IMR-90 (cell line): ENCODE measurements at regions not wholly inside any gene's neighbourhood (a gene's known extent, or its start where the extent isn't known, plus 50 kb on each side); places are given as distances from the start of the nearest gene placed in this dataset.

Experiments used
- ATAC-seq: fragments of 200-7000 bp; cut with Tn5 transposase; 2 replicates; pipeline ENCODE4 v1.9.1; 2020; ENCODE audit warnings: low read depth, mild to moderate bottlenecking, moderate library complexity
- BruUV-seq: library from RNA; stranded (reverse); fragments of 400-500 nt; replicated peaks from 2 replicates; lab custom pipeline; 2021; lab: Mats Ljungman, UMichigan
- CTCF ChIA-PET: fragments of 300-600 bp; formaldehyde crosslinking; extraction: SDS; loops from one replicate; lab custom pipeline; 2021; ENCODE audit warnings: antibody characterized with exemption; lab: Yijun Ruan, JAX
- POLR2A ChIA-PET: fragments of 300-600 bp; sonication (Branson Sonifier 250); formaldehyde crosslinking; loops from one replicate; lab custom pipeline; 2022; ENCODE audit warnings: antibody characterized with exemption; ENCODE audit not compliant: unreplicated experiment; lab: Charles Lee
- DNase-seq: peaks from one replicate; pipeline ENCODE4 v3.0.0; 2013
- H2AFZ ChIP-seq: replicated peaks from 2 replicates; pipeline ENCODE3; 2013; ENCODE audit warnings: low read length, mild to moderate bottlenecking; ENCODE audit not compliant: poor library complexity
- H2AK5ac ChIP-seq: 2 replicates; pipeline ENCODE4 v1.6.1; 2013; ENCODE audit warnings: low read depth, low read length, inconsistent platforms
- H2AK9ac ChIP-seq: replicated peaks from 2 replicates; pipeline ENCODE3; 2013; ENCODE audit warnings: mild to moderate bottlenecking, low read depth, low read length, moderate library complexity; ENCODE audit not compliant: poor library complexity
- H2BK120ac ChIP-seq: 2 replicates; pipeline ENCODE4 v1.6.1; 2013; ENCODE audit warnings: low read depth, low read length, inconsistent platforms
- H2BK15ac ChIP-seq: 3 replicates; pipeline ENCODE4 v1.6.1; 2013; ENCODE audit warnings: low read depth, low read length, inconsistent platforms
- H2BK20ac ChIP-seq: 2 replicates; pipeline ENCODE4 v1.6.1; 2013; ENCODE audit warnings: low read depth, mild to moderate bottlenecking, inconsistent platforms, low read length, moderate library complexity
- H2BK5ac ChIP-seq: 2 replicates; pipeline ENCODE4 v1.6.1; 2013; ENCODE audit warnings: mild to moderate bottlenecking, low read depth, low read length, inconsistent platforms; ENCODE audit not compliant: poor library complexity, severe bottlenecking
- H3K14ac ChIP-seq: replicated peaks from 2 replicates; pipeline ENCODE4 v1.6.1; 2013; ENCODE audit warnings: low read depth, low read length, inconsistent platforms
- H3K18ac ChIP-seq: 2 replicates; pipeline ENCODE4 v1.6.1; 2013; ENCODE audit warnings: low read depth, low read length, control low read depth
- H3K23ac ChIP-seq: 2 replicates; pipeline ENCODE4 v1.6.1; 2013; ENCODE audit warnings: low read depth, low read length, inconsistent platforms
- H3K27ac ChIP-seq: 2 replicates; pipeline ENCODE4 v1.5.1; 2013; ENCODE audit warnings: mild to moderate bottlenecking, control low read depth, low read length; ENCODE audit not compliant: insufficient read depth
- H3K27me3 ChIP-seq: 2 replicates; pipeline ENCODE4 v1.6.1; 2013; ENCODE audit warnings: low read length; ENCODE audit not compliant: control insufficient read depth, insufficient read depth
- H3K36me3 ChIP-seq: 2 replicates; pipeline ENCODE4 v1.6.1; 2013; ENCODE audit warnings: low read length, mixed read lengths; ENCODE audit not compliant: control insufficient read depth, insufficient read depth
- H3K4ac ChIP-seq: 2 replicates; pipeline ENCODE4 v1.6.1; 2013; ENCODE audit warnings: low read depth, low read length, inconsistent platforms
- H3K4me1 ChIP-seq: 2 replicates; pipeline ENCODE4 v1.6.1; 2013; ENCODE audit warnings: low read length, mixed read lengths; ENCODE audit not compliant: control insufficient read depth, insufficient read depth
- H3K4me2 ChIP-seq: 2 replicates; pipeline ENCODE4 v1.6.1; 2013; ENCODE audit warnings: low read depth, mild to moderate bottlenecking, control low read depth, low read length, moderate library complexity
- H3K4me3 ChIP-seq: 2 replicates; pipeline ENCODE4 v1.5.1; 2013; ENCODE audit warnings: low read depth, mild to moderate bottlenecking, control low read depth, low read length, moderate library complexity; ENCODE audit not compliant: insufficient read depth
- H3K56ac ChIP-seq: 2 replicates; pipeline ENCODE4 v1.6.1; 2013; ENCODE audit warnings: low read length, inconsistent platforms; ENCODE audit not compliant: insufficient read depth; ENCODE audit errors: extremely low read depth
- H3K79me1 ChIP-seq, 2 experiments: 2 replicates each; pipeline ENCODE4 v1.6.1; 2013; ENCODE audit warnings: low read length in 2 of 2, inconsistent platforms in 1 of 2, low read depth in 1 of 2
- H3K9ac ChIP-seq: 2 replicates; pipeline ENCODE4 v1.6.1; 2013; ENCODE audit warnings: low read depth, low read length, control low read depth
- H3K9me1 ChIP-seq: 2 replicates; pipeline ENCODE4 v1.6.1; 2013; ENCODE audit warnings: low read length, inconsistent platforms; ENCODE audit not compliant: insufficient read depth
- H3K9me3 ChIP-seq: 2 replicates; pipeline ENCODE4 v1.6.1; 2013; ENCODE audit warnings: low read length; ENCODE audit not compliant: control insufficient read depth, insufficient read depth
- H4K20me1 ChIP-seq: 2 replicates; pipeline ENCODE4 v1.6.1; 2013; ENCODE audit warnings: low read length, inconsistent platforms; ENCODE audit not compliant: insufficient read depth
- H4K5ac ChIP-seq: 2 replicates; pipeline ENCODE4 v1.6.1; 2013; ENCODE audit warnings: mild to moderate bottlenecking, low read depth, low read length, control low read depth
- H4K8ac ChIP-seq, 2 experiments: 2 replicates each; pipeline ENCODE4 v1.6.1; 2013; ENCODE audit warnings: low read depth in 2 of 2, low read length in 2 of 2, control low read depth in 1 of 2, inconsistent platforms in 1 of 2
- H4K91ac ChIP-seq: 2 replicates; pipeline ENCODE4 v1.6.1; 2013; ENCODE audit warnings: low read depth, low read length, inconsistent platforms; ENCODE audit not compliant: insufficient read depth
- CTCF ChIP-seq: conservative IDR thresholded peaks from 2 replicates; pipeline ENCODE4 v1.5.1; 2012; ENCODE audit warnings: mild to moderate bottlenecking, low read depth, low read length, improper control_type of control experiment
- MAZ ChIP-seq: IDR thresholded peaks from 2 replicates; pipeline ENCODE4 v1.6.1; 2012; ENCODE audit warnings: low read depth, mild to moderate bottlenecking, low read length, improper control_type of control experiment, moderate library complexity, borderline replicate concordance
- RAD21 ChIP-seq: IDR thresholded peaks from 2 replicates; pipeline ENCODE4 v1.6.1; 2012; ENCODE audit warnings: low read length, improper control_type of control experiment
- RFX5 ChIP-seq: IDR thresholded peaks from 2 replicates; pipeline ENCODE4 v1.8.0; 2012; ENCODE audit warnings: low read depth, mild to moderate bottlenecking, low read length, moderate library complexity
- SMC3 ChIP-seq: fragments of 150-350 bp; IDR thresholded peaks from 2 replicates; pipeline ENCODE4 v1.6.1; 2016; ENCODE audit warnings: low read depth, mild to moderate bottlenecking, antibody characterized with exemption, low read length, moderate library complexity
- USF2 ChIP-seq: fragments of 150-350 bp; IDR thresholded peaks from 2 replicates; pipeline ENCODE4 v1.6.1; 2017; ENCODE audit warnings: mild to moderate bottlenecking, antibody characterized with exemption, low read length, low read depth
- WGBS, 2 experiments: methylation state at CpG; one replicate each; pipeline versions ENCODE4 v1.1.5 to v1.1.7; 2013; ENCODE audit warnings: missing lambda C conversion rate in 2 of 2; ENCODE audit not compliant: insufficient read length in 1 of 2; ENCODE audit errors: extremely low coverage in 2 of 2; 5-methylcytosine and 5-hydroxymethylcytosine counted together
- dilution Hi-C: fragments of 300-500 bp; cut with HindIII; formaldehyde crosslinking; loops from one replicate; pipeline ENCODE4 v1.14.3; 2018; ENCODE audit warnings: low sequenced_read_pairs; ENCODE audit not compliant: unreplicated experiment
- in situ Hi-C: fragments of 300-500 bp; cut with MboI; formaldehyde crosslinking; loops from 3 replicates; pipeline ENCODE4 v1.14.3; 2019; ENCODE audit warnings: low sequenced_read_pairs, inconsistent platforms, mixed read lengths
- intact Hi-C: fragments of 100-400 bp; cut with micrococcal nuclease; formaldehyde crosslinking; loops from 2 replicates; pipeline ENCODE4 v1.10.0; 2022

DNA sequence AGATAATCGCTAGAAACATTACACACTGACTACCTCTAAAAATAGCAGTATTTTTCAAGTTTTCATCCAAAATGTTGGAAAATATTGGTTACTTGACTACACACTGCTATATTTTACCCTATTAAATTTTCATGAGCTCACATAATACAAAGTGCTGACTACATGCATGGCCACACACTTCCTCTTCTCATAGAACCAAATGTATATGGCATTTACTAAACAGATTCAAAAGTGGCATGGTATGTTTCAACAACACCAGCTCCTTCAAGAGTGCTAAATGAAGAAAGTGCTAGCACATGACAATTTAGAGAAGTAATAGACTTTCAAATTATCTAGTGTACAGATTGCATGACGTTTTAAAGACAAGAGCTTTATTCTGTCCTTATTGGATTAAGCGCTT, 780.4 kb upstream of the SLITRK6 start:
- no peak overlapping the region for H3K23ac ChIP-seq
- H3K4ac ChIP-seq: no peak overlapping the region
- no peak overlapping the region for H4K8ac ChIP-seq
- no peak overlapping the region for H4K91ac ChIP-seq
- no peaks in the 10 kb centered on the region for H4K20me1 ChIP-seq
- H3K9me1 ChIP-seq: no peaks in the 10 kb centered on the region
- H2BK5ac ChIP-seq: no peak overlapping the region
- H3K79me1 ChIP-seq: no peaks in the 10 kb centered on the region
- H3K9ac ChIP-seq: no peak overlapping the region
- in situ Hi-C loops: no loop called here
- ATAC-seq (no peak), DNase-seq (no peak)
- no peak overlapping the region for H3K18ac ChIP-seq
- no peak overlapping the region for H3K14ac ChIP-seq
- H3K27me3 ChIP-seq: no peaks in the 10 kb centered on the region
- intact Hi-C loops: no loop called here
- no peak overlapping the region for H4K5ac ChIP-seq
- H3K4me2 ChIP-seq: no peak overlapping the region
- BruUV-seq: no TSS peak
- no peak overlapping the region for H2BK15ac ChIP-seq
- H3K56ac ChIP-seq: no peak overlapping the region
- H3K4me1 ChIP-seq: peaks cover 2% of the 10 kb centered on the region; the same call in 1 of the 2 replicates
- POLR2A ChIA-PET: no interaction called here
- CTCF ChIA-PET: interaction anchor here (0.6 kb wide), 1 partner anchor 17 kb away, joined by 5 read pairs; no protein-coding TSS in a partner anchor
- WGBS, 2 experiments: no CpG with 5 or more reads among the region's 3 CpGs
- no peaks in the 10 kb centered on the region for H3K36me3 ChIP-seq
- H2BK120ac ChIP-seq: no peak overlapping the region
- H3K27ac ChIP-seq: no peak overlapping the region
- no peak for TF ChIP-seq RFX5
- no peak for TF ChIP-seq SMC3
- no peak for TF ChIP-seq CTCF
- no peak for TF ChIP-seq MAZ
- TF ChIP-seq RAD21: no peak
- no peak for TF ChIP-seq USF2
- no peak overlapping the region for H2AK5ac ChIP-seq
- dilution Hi-C loops: no loop called here
- H2AK9ac ChIP-seq: no peak overlapping the region
- H3K4me3 ChIP-seq: no peak overlapping the region
- H2AFZ ChIP-seq: no peak overlapping the region
- H2BK20ac ChIP-seq: no peak overlapping the region
- no peaks in the 10 kb centered on the region for H3K9me3 ChIP-seq
